Upper lobe of left lung (tissue), 4 donors: ENCODE measurements at regions not wholly inside any gene's neighbourhood (a gene's known extent, or its start where the extent isn't known, plus 50 kb on each side); places are given as distances from the start of the nearest gene placed in this dataset.

Source experiments
- CTCF ChIP-seq, 6 experiments: fragments of 450-650 bp in 4 of 6; fragments of 200-600 bp in 2 of 6; sonication (generic) in 2 of 6; IDR thresholded peaks; one replicate each; pipeline ENCODE4 v1.5.1; 2016 to 2019; ENCODE audit warnings: antibody characterized with exemption in 6 of 6
- EP300 ChIP-seq, 4 donors: sonication (generic); formaldehyde crosslinking; IDR thresholded peaks; one replicate each; pipeline ENCODE4 v1.5.1; 2017; ENCODE audit warnings: antibody characterized with exemption in 4 of 4, control low read depth in 2 of 4
- POLR2A ChIP-seq, 4 donors: fragments of 450-650 bp; IDR thresholded peaks; one replicate each; pipeline ENCODE4 v1.5.1; 2016 to 2017; ENCODE audit warnings: antibody characterized with exemption in 4 of 4, mild to moderate bottlenecking in 2 of 4
- POLR2AphosphoS5 ChIP-seq, 2 donors: sonication (generic); formaldehyde crosslinking; IDR thresholded peaks; one replicate each; pipeline ENCODE4 v1.5.1; 2017; ENCODE audit warnings: antibody characterized with exemption in 2 of 2

GRCh38 chr14:104516906-104517305 is 62.7 kb upstream of the C14orf180 start:
- TF ChIP-seq CTCF (IDR thresholded peaks at IDR 0.05) (no peak), POLR2A (IDR thresholded peaks at IDR 0.05) (no peak), EP300 (IDR thresholded peaks at IDR 0.05) (no peak), POLR2AphosphoS5 (IDR thresholded peaks at IDR 0.05) (no peak)
